GM21737 (cell line): ENCODE measurements at regions not wholly inside any gene's neighbourhood (a gene's known extent, or its start where the extent isn't known, plus 50 kb on each side); places are given as distances from the start of the nearest gene placed in this dataset.
"Not testable (repeated sequence)": the region's sequence is repeated elsewhere in the genome, so short reads cannot be mapped to it uniquely, and the experiment has no call there.

Experiments
- ATAC-seq: cut with Tn5 transposase; IDR thresholded peaks from one replicate; pipeline ENCODE4 v1.9.1; 2021; ENCODE audit warnings: mild to moderate bottlenecking, moderate library complexity; ENCODE audit not compliant: unreplicated experiment

GRCh38 chr1:30572192-30572591 lies 151.2 kb downstream of the MATN1 start:
- ATAC-seq: no peak

GRCh38 chr1:30571380-30571779 lies 152.0 kb downstream of the MATN1 start:
- ATAC-seq: no peak

GRCh38 chr1:30569384-30569783 lies 154.0 kb downstream of the MATN1 start:
- no peak for ATAC-seq

- ATAC-seq: no peak
Measured at GRCh38 chr1:30562559-30562958, 160.8 kb downstream of the MATN1 start.

GRCh38 chr1:30551603-30552002 lies 171.8 kb downstream of the MATN1 start:
- no peak for ATAC-seq

GRCh38 chr1:30550365-30551220 lies 172.8 kb downstream of the MATN1 start:
- no peak for ATAC-seq

- ATAC-seq: not testable (repeated sequence)
Measured at GRCh38 chr1:30549872-30550271, 173.5 kb downstream of the MATN1 start.

GRCh38 chr1:30548294-30548693 lies 175.1 kb downstream of the MATN1 start:
- no peak for ATAC-seq

- not testable (repeated sequence) for ATAC-seq
Measured at GRCh38 chr1:30547326-30547725, 176.1 kb downstream of the MATN1 start.

GRCh38 chr1:30545365-30545764 lies 178.0 kb downstream of the MATN1 start:
- ATAC-seq: no peak

- ATAC-seq: no peak
Measured at GRCh38 chr1:30541721-30542485, 181.5 kb downstream of the MATN1 start.

GRCh38 chr1:30540611-30541192 lies 182.7 kb downstream of the MATN1 start:
- ATAC-seq: no peak

GRCh38 chr1:30539884-30540283 lies 183.5 kb downstream of the MATN1 start:
- ATAC-seq: no peak

- ATAC-seq: no peak
Measured at GRCh38 chr1:30538993-30539867, 184.2 kb downstream of the MATN1 start.

- ATAC-seq: no peak
Measured at GRCh38 chr1:30538226-30538992, 185.0 kb downstream of the MATN1 start.

- no peak for ATAC-seq
Measured at GRCh38 chr1:30537279-30537678, 186.1 kb downstream of the MATN1 start.

- no peak for ATAC-seq
Measured at GRCh38 chr1:30536530-30536929, 186.9 kb downstream of the MATN1 start.

GRCh38 chr1:30535595-30536325 lies 187.6 kb downstream of the MATN1 start:
- no peak for ATAC-seq

- no peak for ATAC-seq
Measured at GRCh38 chr1:30534551-30534940, 188.8 kb downstream of the MATN1 start.
